ENCODE measurements at regions not wholly inside any gene's neighbourhood (a gene's known extent, or its start where the extent isn't known, plus 50 kb on each side); places are given as distances from the start of the nearest gene placed in this dataset.

DNA sequence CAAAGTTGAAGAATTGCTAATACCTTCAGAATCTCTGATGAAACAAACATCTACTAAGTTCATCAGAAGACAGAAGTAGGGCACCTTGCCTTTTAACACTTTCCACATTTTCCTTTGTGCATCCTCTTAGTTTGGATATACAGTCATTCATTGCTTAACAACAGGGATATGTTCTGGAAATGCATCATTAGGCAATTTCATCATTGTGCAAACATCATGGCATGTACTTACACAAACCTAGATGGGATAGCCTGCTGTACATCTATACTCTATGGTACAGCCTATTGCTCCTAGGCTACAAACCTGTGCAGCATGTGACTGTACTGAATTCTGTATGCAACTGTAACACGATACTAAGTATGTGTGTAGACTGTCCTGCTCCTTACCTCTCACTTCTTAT is 169.8 kb downstream of the SUCLA2 start:
- no peak overlapping the region for H3K27ac ChIP-seq (ENCODE audit: low read length)
- no peak for DNase-seq (ENCODE audit: low read depth, low spot score)
- no peaks in the 10 kb centered on the region for H3K27me3 ChIP-seq (ENCODE audit: control insufficient read depth, insufficient read depth, low read length)
- no peaks in the 10 kb centered on the region for H3K9me3 ChIP-seq (ENCODE audit: control insufficient read depth, insufficient read depth, low read length)
- H3K36me3 ChIP-seq (ENCODE audit: control insufficient read depth, insufficient read depth, low read length), result no peaks in the 10 kb centered on the region
- no CpG with 5 or more reads among the region's 1 CpG for WGBS (ENCODE audit: insufficient coverage, insufficient read length)
- H3K4me3 ChIP-seq (ENCODE audit: low read length), result no peak overlapping the region
- H3K4me1 ChIP-seq (ENCODE audit: control insufficient read depth, insufficient read depth, low read length), result no peaks in the 10 kb centered on the region

- no peak overlapping the region for H3K27ac ChIP-seq (ENCODE audit: low read length)
- DNase-seq (ENCODE audit: low read depth, low spot score), result no peak
- WGBS (ENCODE audit: insufficient coverage, insufficient read length), result no CpG with 5 or more reads among the region's 1 CpG
Measured at GRCh38 chr13:47829690-47830089, 171.4 kb downstream of the SUCLA2 start.

DNA sequence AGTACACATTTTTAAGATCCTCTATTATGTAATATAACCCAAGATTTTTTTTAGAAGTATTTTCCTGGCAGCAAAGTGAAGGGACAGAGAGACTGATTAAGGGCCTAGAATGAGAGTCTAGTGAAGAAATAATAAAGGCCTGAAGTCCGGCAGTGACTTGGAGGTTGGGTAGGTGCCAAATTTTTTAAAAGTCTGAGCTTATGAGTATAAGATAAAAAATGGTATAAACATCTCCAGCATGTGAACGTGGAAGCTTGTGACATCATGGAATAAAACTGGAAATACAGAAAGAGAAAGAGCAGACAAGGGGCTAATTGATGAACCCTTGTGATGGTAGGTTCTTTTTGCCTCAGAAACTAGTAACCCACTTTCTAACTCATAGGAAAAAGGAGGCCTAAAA is 174.6 kb downstream of the SUCLA2 start:
- Histone ChIP-seq H3K27ac (ENCODE audit: low read length) (no peak overlapping the region), H3K27me3 (ENCODE audit: control insufficient read depth, insufficient read depth, low read length) (no peaks in the 10 kb centered on the region), H3K4me3 (ENCODE audit: low read length) (no peak overlapping the region), H3K4me1 (ENCODE audit: control insufficient read depth, insufficient read depth, low read length) (no peaks in the 10 kb centered on the region), H3K36me3 (ENCODE audit: control insufficient read depth, insufficient read depth, low read length) (no peaks in the 10 kb centered on the region), H3K9me3 (ENCODE audit: control insufficient read depth, insufficient read depth, low read length) (no peaks in the 10 kb centered on the region)
- WGBS (ENCODE audit: insufficient coverage, insufficient read length), result no CpG with 5 or more reads among the region's 2 CpGs
- no peak for DNase-seq (ENCODE audit: low read depth, low spot score)

More at GRCh38 chr13:47829690-47830089, 171.4 kb downstream of the SUCLA2 start:
- Histone ChIP-seq H3K9me3 (ENCODE audit: control insufficient read depth, insufficient read depth, low read length) (no peaks in the 10 kb centered on the region), H3K36me3 (ENCODE audit: control insufficient read depth, insufficient read depth, low read length) (no peaks in the 10 kb centered on the region), H3K4me1 (ENCODE audit: control insufficient read depth, insufficient read depth, low read length) (no peaks in the 10 kb centered on the region), H3K27me3 (ENCODE audit: control insufficient read depth, insufficient read depth, low read length) (no peaks in the 10 kb centered on the region), H3K4me3 (ENCODE audit: low read length) (no peak overlapping the region)

- no peaks in the 10 kb centered on the region for H3K27me3 ChIP-seq (ENCODE audit: control insufficient read depth, insufficient read depth, low read length)
- WGBS (ENCODE audit: insufficient coverage, insufficient read length), result no CpG with 5 or more reads among the region's 4 CpGs
- H3K4me3 ChIP-seq (ENCODE audit: low read length), result no peak overlapping the region
- H3K9me3 ChIP-seq (ENCODE audit: control insufficient read depth, insufficient read depth, low read length), result no peaks in the 10 kb centered on the region
- DNase-seq (ENCODE audit: low read depth, low spot score), result no peak
- no peaks in the 10 kb centered on the region for H3K4me1 ChIP-seq (ENCODE audit: control insufficient read depth, insufficient read depth, low read length)
- H3K27ac ChIP-seq (ENCODE audit: low read length), result no peak overlapping the region
- H3K36me3 ChIP-seq (ENCODE audit: control insufficient read depth, insufficient read depth, low read length), result no peaks in the 10 kb centered on the region
Measured at GRCh38 chr13:47822036-47822435, 179.0 kb downstream of the SUCLA2 start.

GRCh38 chr13:47816831-47817230 is 184.2 kb downstream of the SUCLA2 start:
- no peak for DNase-seq (ENCODE audit: low read depth, low spot score)
- Histone ChIP-seq H3K9me3 (ENCODE audit: control insufficient read depth, insufficient read depth, low read length) (no peaks in the 10 kb centered on the region), H3K27ac (ENCODE audit: low read length) (no peak overlapping the region), H3K27me3 (ENCODE audit: control insufficient read depth, insufficient read depth, low read length) (no peaks in the 10 kb centered on the region), H3K4me1 (ENCODE audit: control insufficient read depth, insufficient read depth, low read length) (peaks cover 2% of the 10 kb centered on the region; the same call in 1 of the 2 replicates), H3K4me3 (ENCODE audit: low read length) (no peak overlapping the region), H3K36me3 (ENCODE audit: control insufficient read depth, insufficient read depth, low read length) (no peaks in the 10 kb centered on the region)
- WGBS (ENCODE audit: insufficient coverage, insufficient read length), result no CpG with 5 or more reads among the region's 5 CpGs

- Histone ChIP-seq H3K4me3 (ENCODE audit: low read length) (no peak overlapping the region), H3K36me3 (ENCODE audit: control insufficient read depth, insufficient read depth, low read length) (no peaks in the 10 kb centered on the region), H3K27ac (ENCODE audit: low read length) (no peak overlapping the region), H3K27me3 (ENCODE audit: control insufficient read depth, insufficient read depth, low read length) (no peaks in the 10 kb centered on the region), H3K9me3 (ENCODE audit: control insufficient read depth, insufficient read depth, low read length) (no peaks in the 10 kb centered on the region), H3K4me1 (ENCODE audit: control insufficient read depth, insufficient read depth, low read length) (peaks cover 2% of the 10 kb centered on the region; the same call in 1 of the 2 replicates)
- WGBS (ENCODE audit: insufficient coverage, insufficient read length), result no CpG with 5 or more reads among the region's 1 CpG
- DNase-seq (ENCODE audit: low read depth, low spot score), result no peak
Measured at GRCh38 chr13:47813718-47814117, 187.4 kb downstream of the SUCLA2 start.

DNA sequence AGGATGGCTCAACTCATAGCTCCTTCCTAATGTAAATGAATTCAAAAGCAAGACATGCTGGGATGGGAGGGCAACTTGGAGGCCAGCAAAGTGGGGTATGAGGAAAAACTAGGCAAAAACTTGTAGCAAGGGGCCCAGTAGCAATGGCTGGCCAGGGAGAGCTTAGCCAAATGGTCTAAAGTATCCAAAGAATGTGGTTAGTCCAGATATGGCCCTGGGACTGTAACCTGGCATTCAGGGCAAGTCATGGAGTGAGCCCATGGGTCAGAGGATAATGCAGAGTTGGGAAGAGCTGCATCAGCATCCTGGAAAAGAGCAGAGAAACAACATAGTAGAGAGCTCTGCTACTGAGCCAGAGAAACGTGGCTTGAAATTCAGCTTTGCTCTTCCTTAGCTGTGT is 191.7 kb downstream of the SUCLA2 start:
- no CpG with 5 or more reads among the region's 1 CpG for WGBS (ENCODE audit: insufficient coverage, insufficient read length)
- H3K4me3 ChIP-seq (ENCODE audit: low read length), result no peak overlapping the region
- H3K9me3 ChIP-seq (ENCODE audit: control insufficient read depth, insufficient read depth, low read length), result no peaks in the 10 kb centered on the region
- H3K27ac ChIP-seq (ENCODE audit: low read length), result no peak overlapping the region
- H3K36me3 ChIP-seq (ENCODE audit: control insufficient read depth, insufficient read depth, low read length), result no peaks in the 10 kb centered on the region
- DNase-seq (ENCODE audit: low read depth, low spot score), result no peak
- H3K4me1 ChIP-seq (ENCODE audit: control insufficient read depth, insufficient read depth, low read length), result peaks cover 2% of the 10 kb centered on the region; the same call in 1 of the 2 replicates
- no peaks in the 10 kb centered on the region for H3K27me3 ChIP-seq (ENCODE audit: control insufficient read depth, insufficient read depth, low read length)

DNA sequence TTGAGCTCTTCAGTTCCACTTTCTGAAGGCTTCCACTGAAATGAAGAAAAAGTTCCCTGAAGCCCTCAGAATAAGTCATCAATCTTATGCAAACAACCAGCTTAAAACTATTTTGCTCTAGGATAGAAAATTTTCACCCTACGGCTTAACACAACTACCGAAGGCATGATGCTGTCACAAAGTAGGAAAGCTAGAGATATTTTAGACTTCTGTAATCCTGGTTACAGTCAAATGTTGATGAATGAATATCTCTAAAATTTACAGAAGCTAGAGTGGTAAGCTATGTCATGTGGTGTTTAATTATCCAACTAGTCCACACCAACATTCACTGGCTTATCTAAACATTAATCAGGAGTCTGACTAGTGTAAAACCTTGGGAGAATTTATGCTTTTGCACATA is 197.9 kb downstream of the SUCLA2 start:
- no peak for DNase-seq (ENCODE audit: low read depth, low spot score)
- no peaks in the 10 kb centered on the region for H3K27me3 ChIP-seq (ENCODE audit: control insufficient read depth, insufficient read depth, low read length)
- H3K4me1 ChIP-seq (ENCODE audit: control insufficient read depth, insufficient read depth, low read length), result no peaks in the 10 kb centered on the region
- no CpG with 5 or more reads among the region's 2 CpGs for WGBS (ENCODE audit: insufficient coverage, insufficient read length)
- no peak overlapping the region for H3K4me3 ChIP-seq (ENCODE audit: low read length)
- no peaks in the 10 kb centered on the region for H3K36me3 ChIP-seq (ENCODE audit: control insufficient read depth, insufficient read depth, low read length)
- H3K9me3 ChIP-seq (ENCODE audit: control insufficient read depth, insufficient read depth, low read length), result no peaks in the 10 kb centered on the region
- no peak overlapping the region for H3K27ac ChIP-seq (ENCODE audit: low read length)

DNA sequence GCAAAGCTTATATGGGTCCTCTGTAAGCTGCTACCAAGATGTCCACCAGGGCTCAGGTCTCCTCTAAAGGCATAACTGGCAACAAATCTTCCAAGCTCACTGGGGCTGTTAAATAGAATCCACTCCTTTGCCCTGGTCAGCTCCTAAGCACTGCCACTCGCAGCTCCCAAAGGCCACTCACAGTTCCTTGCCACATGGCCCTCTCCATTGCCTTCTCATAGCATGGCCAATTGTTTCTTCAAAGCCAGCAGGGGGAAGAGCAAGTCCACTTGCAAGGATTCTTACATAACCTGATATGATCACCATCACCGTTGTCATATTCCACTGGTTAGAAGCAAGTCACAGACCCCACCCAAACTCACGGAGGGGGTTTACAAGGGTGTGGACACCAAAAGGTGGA is 199.5 kb downstream of the SUCLA2 start:
- no peaks in the 10 kb centered on the region for H3K9me3 ChIP-seq (ENCODE audit: control insufficient read depth, insufficient read depth, low read length)
- WGBS (ENCODE audit: insufficient coverage, insufficient read length), result no CpG with 5 or more reads among the region's 3 CpGs
- no peak overlapping the region for H3K4me3 ChIP-seq (ENCODE audit: low read length)
- DNase-seq (ENCODE audit: low read depth, low spot score), result no peak
- no peaks in the 10 kb centered on the region for H3K27me3 ChIP-seq (ENCODE audit: control insufficient read depth, insufficient read depth, low read length)
- H3K36me3 ChIP-seq (ENCODE audit: control insufficient read depth, insufficient read depth, low read length), result no peaks in the 10 kb centered on the region
- H3K27ac ChIP-seq (ENCODE audit: low read length), result no peak overlapping the region
- H3K4me1 ChIP-seq (ENCODE audit: control insufficient read depth, insufficient read depth, low read length), result no peaks in the 10 kb centered on the region

DNA sequence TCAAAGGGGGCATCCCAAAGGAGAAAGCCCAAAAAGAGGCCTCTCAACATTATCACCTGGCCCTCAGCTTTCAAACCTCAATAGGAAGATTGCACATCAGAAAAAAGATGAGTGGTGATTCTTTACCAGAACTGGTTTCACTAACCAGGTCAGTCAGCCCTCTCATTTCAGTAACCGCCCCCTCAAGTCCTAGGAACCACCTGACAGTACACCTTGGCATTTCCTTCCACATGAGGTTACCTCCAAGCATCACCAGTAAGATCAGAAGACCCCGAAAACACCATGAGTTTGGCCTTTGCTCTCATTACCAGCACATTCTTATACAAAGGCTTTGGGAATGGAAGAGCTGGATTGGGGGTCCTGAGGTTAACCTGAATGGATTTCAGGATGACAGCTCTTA is 200.5 kb downstream of the SUCLA2 start:
- no peaks in the 10 kb centered on the region for H3K4me1 ChIP-seq (ENCODE audit: control insufficient read depth, insufficient read depth, low read length)
- H3K4me3 ChIP-seq (ENCODE audit: low read length), result no peak overlapping the region
- no peak for DNase-seq (ENCODE audit: low read depth, low spot score)
- no peaks in the 10 kb centered on the region for H3K9me3 ChIP-seq (ENCODE audit: control insufficient read depth, insufficient read depth, low read length)
- H3K36me3 ChIP-seq (ENCODE audit: control insufficient read depth, insufficient read depth, low read length), result no peaks in the 10 kb centered on the region
- H3K27me3 ChIP-seq (ENCODE audit: control insufficient read depth, insufficient read depth, low read length), result no peaks in the 10 kb centered on the region
- H3K27ac ChIP-seq (ENCODE audit: low read length), result no peak overlapping the region
- WGBS (ENCODE audit: insufficient coverage, insufficient read length), result no CpG with 5 or more reads among the region's 2 CpGs

- H3K4me3 ChIP-seq (ENCODE audit: low read length), result no peak overlapping the region
- DNase-seq (ENCODE audit: low read depth, low spot score), result no peak
- H3K36me3 ChIP-seq (ENCODE audit: control insufficient read depth, insufficient read depth, low read length), result no peaks in the 10 kb centered on the region
Measured at GRCh38 chr13:47798906-47799305, 202.2 kb downstream of the SUCLA2 start.

More at GRCh38 chr13:47798906-47799305, 202.2 kb downstream of the SUCLA2 start:
- no peak overlapping the region for H3K27ac ChIP-seq (ENCODE audit: low read length)
- no peaks in the 10 kb centered on the region for H3K9me3 ChIP-seq (ENCODE audit: control insufficient read depth, insufficient read depth, low read length)
- H3K27me3 ChIP-seq (ENCODE audit: control insufficient read depth, insufficient read depth, low read length), result no peaks in the 10 kb centered on the region
- no peaks in the 10 kb centered on the region for H3K4me1 ChIP-seq (ENCODE audit: control insufficient read depth, insufficient read depth, low read length)

Data from iPS DF 6.9 (cell line).